ENCODE measurements at regions not wholly inside any gene's neighbourhood (a gene's known extent, or its start where the extent isn't known, plus 50 kb on each side); places are given as distances from the start of the nearest gene placed in this dataset.
"Not testable (repeated sequence)": the region's sequence is repeated elsewhere in the genome, so short reads cannot be mapped to it uniquely, and the experiment has no call there.

DNA sequence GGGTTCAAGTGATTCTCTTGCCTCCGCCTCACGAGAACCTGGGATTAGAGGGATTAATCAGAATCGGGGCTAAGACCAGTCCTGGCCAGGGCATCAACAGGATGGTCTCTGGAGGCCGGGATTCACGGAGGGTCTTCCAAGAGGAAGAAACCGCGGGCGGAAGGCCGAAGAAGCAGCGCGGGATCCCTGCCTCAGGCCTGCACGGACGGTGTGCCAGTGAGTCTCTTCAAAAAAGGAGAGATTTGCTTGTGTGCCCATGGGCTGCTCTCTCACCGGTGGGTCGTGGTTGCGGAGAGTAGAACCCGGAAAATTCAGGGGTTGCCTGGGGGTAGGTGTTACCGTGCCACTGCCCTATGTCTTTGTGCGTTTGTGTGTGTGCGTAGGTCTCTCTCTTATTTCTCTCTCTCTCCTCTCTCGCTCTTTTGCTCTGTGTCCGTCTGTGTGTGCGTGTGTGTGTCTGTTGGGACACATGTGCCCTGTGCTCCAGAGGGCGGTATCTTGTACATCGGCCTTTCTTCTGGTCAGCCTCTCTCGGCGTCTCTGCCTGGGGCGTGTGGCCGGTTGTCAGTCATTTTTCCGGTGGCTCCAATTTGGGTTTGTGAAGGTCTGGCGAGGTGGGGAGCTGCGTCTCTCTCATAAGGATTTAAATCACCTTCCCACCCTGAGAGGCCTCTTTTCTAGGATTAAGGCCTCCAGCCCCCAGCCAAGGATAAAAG is 613.2 kb downstream of the KCNJ18 start:
- no peak for DNase-seq (ENCODE audit: low spot score)

DNA sequence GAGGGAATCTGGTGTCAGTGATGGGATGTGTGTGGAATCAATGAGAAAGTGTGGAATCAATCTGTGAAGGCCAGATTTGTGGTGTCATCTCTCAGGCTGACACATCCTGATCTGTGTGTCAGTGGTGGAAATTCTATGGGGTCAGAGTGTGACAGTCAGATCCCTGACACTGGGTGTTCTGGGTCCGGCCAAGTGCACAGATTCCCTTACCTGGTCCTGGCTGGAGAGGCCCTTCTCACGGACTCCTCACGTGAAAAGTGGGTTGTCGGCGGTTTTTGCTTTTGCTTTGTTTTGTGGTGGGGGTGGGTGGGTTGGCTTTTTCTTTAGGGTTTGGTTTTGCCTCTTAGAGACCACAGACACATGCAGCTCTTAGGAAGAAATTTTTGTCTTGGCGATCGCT is 618.0 kb downstream of the KCNJ18 start:
- DNase-seq (ENCODE audit: low spot score), result not testable (repeated sequence)

DNA sequence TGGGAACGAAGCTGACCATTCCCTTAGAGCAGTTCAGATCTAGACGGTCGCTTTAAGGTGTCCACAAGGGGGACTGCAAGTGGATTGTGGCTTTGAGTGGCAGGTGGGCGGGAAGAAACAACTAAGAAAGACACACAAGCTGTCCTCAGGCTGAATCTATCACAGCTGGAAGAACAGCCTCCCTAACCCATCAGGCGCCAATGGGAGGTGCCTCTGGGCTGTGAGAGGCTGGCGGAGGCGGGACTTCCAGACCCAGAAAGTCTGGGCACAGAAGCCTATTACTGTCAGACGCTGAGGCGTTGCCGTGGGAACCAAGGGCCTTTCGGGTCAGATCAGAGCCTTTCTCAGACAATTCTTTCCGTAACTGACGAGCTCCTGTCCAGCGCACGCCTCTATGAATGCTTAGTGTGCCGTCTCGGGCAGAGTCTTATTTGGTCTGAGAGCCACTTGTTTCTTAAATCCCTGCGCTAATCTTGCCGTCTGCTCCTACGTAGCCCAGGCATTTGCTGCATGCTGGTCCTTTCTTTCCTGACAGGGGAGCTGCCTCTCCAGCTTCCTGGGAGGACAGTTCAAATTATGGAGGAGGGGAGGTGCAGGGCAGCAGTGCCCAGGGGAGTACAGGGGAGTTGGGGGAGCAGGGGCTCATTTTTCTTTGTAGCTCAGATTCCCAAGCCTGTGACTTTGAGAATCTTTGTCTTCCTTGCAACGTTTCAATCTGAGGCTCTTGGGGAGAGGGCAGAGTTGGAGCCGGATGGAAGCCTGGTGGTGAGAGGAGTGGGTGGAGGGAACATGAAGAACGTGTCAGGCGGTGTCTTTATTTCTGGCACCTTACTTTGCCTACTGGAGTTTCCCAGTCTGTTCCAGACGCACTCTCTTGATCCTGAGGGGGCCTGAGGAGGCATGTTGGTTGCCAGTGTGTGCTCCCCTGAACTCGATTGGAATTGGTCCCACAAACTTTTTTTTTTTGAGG is 618.7 kb downstream of the KCNJ18 start:
- no peak for DNase-seq (ENCODE audit: low spot score)

DNA sequence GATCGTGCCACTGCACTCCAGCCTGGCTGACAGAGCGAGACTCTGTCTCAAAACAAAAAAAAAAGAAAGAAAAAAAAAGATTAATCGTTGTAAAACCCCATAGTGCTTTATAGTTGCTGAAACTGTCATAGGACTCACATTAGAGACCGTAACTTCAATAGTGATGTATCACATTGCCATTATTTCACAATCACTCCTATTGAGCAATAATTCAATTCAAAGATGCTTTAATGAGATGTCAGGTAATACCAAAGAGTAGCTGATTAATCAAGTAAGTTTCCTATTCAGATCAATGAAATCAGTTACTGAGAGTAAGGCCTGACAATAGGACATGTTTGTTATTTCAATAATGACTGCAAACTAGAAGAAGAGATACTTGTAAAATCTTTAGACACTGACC is 628.7 kb downstream of the KCNJ18 start:
- DNase-seq (ENCODE audit: low spot score), result not testable (repeated sequence)

DNA sequence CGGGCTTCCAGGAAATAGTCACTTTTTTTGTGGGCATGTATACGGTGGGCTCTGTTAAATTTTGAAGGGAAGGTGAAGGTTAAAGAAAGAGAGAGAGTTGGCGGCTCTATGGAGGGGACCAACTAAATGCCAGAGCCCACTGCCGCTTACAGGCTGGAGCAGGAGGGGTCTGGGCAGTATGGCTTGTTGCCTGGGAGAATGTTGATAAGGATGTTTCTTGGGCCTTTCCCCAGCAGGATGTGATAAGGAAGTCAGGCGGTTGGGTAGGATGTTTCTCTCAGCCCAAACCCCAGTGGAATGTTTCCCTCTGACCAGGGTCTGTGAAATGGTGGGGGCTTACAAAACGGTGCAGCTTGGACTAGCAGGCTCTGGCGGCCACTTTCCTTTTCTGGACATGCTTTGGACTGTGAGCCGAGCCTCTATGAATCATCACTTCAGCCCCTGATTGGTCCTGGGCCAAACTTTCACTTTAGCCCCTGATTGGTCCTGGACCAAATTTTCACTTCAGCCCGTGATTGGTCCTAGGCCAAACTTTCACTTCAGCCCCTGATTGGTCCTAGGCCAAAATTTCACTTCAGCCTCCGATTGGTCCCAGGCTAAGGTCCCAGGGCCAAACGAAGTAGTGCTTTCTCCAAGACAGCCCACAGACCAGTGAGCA is 630.7 kb downstream of the KCNJ18 start:
- not testable (repeated sequence) for DNase-seq (ENCODE audit: low spot score)

DNA sequence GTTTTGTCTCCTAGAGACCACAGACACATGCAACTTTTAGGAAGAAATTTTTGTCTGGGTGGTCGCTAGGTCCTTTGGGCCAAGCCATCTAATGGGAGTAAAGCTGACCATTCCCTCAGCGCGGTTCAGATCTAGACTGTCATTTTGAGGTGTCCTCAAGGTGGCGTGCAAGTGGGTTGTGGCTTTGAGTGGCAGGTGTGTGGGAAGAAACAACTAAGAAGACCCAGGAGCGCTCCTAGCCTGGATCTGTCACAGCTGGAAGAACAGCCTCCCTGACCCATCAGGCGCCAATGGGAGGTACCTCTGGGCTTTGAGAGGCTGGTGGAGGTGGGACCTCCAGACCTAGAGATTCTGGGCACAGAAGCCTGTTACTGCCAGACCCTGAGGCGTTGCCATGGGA is 645.1 kb downstream of the KCNJ18 start:
- DNase-seq (ENCODE audit: low spot score), result no peak

DNA sequence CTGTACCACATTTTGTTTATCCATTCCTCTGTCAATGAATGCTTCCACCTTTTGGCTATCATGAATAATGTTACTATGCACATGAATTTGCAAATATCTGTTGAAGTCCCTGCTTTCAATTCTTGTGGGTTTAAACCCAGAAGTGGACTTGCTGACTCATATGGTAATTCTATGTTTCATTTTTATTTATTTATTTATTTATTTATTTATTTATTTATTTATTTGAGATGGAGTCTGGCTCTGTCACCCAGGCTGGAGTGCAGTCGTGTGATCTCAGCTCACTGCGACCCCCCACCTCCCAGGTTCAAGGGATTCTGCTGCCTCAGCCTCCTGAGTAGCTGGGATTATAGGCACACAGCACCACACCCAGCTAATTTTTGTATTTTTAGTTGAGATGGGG is 664.3 kb downstream of the KCNJ18 start:
- not testable (repeated sequence) for DNase-seq (ENCODE audit: low spot score)

DNA sequence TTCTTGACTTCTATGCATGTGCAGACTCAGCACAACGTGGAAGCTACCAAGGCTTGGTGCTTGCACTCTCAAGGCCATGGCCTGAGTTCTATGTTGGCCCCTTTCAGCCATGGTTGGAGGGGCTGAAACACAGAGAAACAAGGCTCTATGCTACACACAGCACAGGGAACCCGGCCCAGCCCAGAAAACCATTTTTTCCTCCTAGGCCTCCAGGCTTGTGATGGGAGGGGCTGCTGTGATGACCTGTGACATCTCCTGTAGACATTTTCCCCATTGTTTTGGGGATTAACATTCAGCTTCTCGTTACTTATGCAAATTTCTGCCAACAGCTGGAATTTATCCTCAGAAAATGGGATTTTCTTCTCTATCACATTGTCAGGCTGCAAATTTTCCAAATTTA is 678.7 kb downstream of the KCNJ18 start:
- not testable (repeated sequence) for DNase-seq (ENCODE audit: low spot score)

DNA sequence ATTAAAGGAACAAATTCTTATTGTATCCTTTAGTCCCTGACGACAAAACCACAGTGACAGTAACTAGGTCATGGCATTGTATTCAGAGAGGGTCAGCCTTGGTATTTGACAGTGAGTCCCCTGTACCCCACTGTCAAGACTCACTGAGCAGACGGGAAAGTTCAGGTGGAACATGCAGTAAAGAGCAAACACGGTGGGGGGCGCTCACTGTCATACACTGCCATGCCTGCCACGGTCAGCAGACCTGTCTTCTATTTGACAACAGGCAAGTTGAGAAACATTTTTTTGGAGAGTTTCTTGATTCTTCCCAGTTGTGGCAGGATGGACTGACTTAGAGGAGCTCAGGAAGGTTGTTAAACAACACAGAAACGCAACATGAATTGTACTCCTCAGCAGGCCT is 681.6 kb downstream of the KCNJ18 start:
- no peak for DNase-seq (ENCODE audit: low spot score)

DNA sequence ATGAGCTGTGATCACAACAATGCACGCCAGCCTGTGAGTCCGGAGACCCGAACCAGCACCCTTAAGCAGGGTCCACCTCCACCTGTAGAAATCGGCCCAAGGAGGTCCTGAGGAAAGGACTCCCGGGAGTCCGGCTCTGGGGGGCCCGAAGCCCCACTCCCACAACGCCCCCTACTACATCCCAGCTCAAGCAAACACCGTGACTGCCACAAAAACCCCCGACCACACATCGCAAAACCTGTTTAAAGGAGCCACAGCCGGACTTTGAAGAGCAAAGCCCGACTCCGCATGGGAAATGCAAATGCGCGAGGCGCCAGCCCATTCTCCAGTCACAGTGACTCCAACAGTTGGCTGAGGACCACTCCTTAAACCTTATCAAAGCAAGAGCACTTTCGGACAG is 682.4 kb downstream of the KCNJ18 start:
- no peak for DNase-seq (ENCODE audit: low spot score)

DNA sequence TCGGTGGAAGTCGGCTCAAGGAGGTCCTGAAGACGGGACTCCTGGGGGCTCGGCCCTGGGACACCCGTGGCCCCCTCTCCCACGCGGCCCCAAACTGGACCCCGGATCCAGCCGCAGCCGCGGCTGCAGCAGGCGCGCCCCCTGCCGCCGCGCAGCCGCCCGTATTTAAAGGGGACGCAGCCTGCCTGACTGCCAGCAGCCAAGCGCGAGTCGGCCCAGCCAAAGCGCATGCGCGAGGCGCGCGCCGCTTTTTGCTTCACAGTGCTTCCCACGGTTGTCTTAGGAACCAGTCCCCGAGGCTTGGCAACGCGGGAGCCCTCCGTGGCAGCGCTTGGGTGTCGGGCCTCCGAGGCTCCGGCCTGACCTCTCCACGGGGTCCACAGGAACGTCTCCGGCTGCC is 684.4 kb downstream of the KCNJ18 start:
- DNase-seq (ENCODE audit: low spot score), result not testable (repeated sequence)

DNA sequence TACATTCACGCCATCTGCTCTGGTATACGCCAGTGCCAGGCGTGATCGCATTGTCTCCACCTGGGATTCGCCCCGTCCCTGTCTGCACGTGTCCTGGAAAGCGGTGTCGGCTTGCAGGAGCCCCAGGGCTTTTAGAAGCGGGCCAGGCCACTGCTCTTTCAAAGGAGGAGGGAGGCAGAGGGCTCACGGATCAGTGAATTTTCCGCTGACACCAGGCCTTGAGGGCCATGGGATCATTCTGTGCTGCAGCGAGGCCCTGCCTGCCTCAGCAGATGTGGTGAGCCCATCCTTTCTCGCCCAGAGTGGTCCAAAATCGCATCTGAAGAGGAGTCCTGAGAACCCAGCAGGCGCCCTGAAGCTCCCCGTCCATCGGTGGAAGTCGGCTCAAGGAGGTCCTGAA is 686.4 kb downstream of the KCNJ18 start:
- not testable (repeated sequence) for DNase-seq (ENCODE audit: low spot score)

DNA sequence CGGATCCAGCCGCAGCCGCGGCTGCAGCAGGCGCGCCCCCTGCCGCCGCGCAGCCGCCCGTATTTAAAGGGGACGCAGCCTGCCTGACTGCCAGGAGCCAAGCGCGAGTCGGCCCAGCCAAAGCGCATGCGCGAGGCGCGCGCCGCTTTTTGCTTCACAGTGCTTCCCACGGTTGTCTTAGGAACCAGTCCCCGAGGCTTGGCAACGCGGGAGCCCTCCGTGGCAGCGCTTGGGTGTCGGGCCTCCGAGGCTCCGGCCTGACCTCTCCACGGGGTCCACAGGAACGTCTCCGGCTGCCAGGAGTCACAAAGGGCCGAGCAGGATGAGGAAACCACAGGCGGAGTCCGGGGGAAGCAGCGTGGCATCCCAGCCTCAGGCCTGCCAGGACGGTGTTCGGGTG is 689.3 kb downstream of the KCNJ18 start:
- not testable (repeated sequence) for DNase-seq (ENCODE audit: low spot score)

DNA sequence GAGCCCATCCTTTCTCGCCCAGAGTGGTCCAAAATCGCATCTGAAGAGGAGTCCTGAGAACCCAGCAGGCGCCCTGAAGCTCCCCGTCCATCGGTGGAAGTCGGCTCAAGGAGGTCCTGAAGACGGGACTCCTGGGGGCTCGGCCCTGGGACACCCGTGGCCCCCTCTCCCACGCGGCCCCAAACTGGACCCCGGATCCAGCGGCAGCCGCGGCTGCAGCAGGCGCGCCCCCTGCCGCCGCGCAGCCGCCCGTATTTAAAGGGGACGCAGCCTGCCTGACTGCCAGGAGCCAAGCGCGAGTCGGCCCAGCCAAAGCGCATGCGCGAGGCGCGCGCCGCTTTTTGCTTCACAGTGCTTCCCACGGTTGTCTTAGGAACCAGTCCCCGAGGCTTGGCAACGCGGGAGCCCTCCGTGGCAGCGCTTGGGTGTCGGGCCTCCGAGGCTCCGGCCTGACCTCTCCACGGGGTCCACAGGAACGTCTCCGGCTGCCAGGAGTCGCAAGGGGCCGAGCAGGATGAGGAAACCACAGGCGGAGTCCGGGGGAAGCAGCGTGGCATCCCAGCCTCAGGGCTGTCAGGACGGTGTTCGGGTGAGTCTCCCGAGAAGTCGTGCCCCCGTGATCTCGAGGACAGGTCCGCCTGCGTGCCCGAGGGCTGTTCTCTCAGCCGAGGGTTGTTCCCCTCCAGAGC is 691.6 kb downstream of the KCNJ18 start:
- not testable (repeated sequence) for DNase-seq (ENCODE audit: low spot score)

DNA sequence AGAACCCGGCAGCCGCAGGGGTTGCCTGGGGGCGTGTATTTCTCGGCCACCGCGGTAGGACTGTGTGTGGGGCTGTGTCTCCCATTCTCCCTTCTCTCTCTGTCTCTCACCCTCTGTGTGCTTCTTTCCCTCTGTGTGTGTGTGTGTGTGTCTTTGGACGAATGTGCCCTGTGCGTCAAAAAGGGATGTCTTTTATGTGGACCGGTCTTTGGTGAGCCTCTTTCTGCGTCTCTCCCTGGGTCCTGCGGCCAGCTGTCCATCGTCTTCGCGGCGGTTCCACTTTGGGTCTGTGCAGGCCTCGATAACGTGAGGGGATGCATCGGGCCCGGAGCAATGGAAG is 692.1 kb downstream of the KCNJ18 start:
- not testable (repeated sequence) for DNase-seq (ENCODE audit: low spot score)

DNA sequence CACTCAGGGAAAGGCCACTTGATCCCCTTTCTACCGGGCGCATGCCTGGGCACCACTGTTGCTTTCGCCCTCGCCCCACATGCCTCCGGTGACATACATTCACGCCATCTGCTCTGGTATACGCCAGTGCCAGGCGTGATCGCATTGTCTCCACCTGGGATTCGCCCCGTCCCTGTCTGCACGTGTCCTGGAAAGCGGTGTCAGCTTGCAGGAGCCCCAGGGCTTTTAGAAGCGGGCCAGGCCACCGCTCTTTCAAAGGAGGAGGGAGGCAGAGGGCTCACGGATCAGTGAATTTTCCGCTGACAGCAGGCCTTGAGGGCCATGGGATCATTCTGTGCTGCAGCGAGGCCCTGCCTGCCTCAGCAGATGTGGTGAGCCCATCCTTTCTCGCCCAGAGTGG is 706.1 kb downstream of the KCNJ18 start:
- DNase-seq (ENCODE audit: low spot score), result not testable (repeated sequence)

DNA sequence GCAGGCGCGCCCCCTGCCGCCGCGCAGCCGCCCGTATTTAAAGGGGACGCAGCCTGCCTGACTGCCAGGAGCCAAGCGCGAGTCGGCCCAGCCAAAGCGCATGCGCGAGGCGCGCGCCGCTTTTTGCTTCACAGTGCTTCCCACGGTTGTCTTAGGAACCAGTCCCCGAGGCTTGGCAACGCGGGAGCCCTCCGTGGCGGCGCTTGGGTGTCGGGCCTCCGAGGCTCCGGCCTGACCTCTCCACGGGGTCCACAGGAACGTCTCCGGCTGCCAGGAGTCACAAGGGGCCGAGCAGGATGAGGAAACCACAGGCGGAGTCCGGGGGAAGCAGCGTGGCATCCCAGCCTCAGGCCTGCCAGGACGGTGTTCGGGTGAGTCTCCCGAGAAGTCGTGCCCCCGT is 706.7 kb downstream of the KCNJ18 start:
- not testable (repeated sequence) for DNase-seq (ENCODE audit: low spot score)

DNA sequence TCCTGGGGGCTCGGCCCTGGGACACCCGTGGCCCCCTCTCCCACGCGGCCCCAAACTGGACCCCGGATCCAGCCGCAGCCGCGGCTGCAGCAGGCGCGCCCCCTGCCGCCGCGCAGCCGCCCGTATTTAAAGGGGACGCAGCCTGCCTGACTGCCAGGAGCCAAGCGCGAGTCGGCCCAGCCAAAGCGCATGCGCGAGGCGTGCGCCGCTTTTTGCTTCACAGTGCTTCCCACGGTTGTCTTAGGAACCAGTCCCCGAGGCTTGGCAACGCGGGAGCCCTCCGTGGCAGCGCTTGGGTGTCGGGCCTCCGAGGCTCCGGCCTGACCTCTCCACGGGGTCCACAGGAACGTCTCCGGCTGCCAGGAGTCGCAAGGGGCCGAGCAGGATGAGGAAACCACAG is 712.8 kb downstream of the KCNJ18 start:
- not testable (repeated sequence) for DNase-seq (ENCODE audit: low spot score)

DNA sequence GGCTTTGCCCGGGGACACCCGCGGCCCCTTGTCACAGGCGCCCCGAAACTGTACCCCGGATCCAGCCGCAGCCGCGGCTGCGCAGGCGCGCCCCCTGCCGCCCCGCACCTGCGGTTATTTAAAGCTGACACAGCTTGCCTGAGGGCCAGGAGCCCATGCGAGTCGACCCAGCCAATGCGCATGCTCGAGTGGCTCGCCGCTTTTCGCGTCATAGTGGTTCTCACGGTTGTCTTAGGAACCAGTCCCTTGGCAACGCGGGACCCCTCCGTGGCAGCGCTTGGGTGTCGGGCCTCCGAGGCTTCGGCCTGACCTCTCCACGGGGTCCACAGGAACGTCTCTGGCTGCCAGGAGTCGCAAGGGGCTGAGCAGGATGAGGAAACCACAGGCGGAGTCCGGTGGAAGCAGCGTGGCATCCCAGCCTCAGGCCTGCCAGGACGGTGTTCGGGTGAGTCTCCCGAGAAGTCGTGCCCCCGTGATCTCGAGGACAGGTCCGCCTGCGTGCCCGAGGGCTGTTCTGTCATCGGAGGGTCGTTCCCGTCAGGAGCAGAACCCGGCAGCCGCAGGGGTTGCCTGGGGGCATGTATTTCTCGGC is 716.9 kb downstream of the KCNJ18 start:
- no peak for DNase-seq (ENCODE audit: low spot score)

DNA sequence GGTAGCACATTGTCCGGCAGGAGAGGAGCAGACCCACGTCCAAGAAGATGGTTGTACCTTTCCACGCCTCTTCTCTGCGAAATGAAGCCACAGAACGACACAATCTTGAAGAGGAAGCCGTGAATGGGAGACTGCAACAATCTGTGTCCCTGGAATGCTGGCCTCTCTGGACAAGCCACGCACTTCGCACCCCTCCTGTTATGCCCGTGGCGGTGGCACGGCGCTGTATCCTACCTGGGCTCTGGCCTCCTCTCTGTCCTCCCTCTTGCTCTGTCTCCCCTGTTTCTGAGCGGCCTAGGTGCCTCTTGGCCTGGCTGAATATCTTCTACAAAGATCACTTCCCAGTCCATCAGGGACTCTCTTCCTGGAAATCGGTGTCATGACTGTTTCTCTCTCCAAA is 717.8 kb downstream of the KCNJ18 start:
- no peak for DNase-seq (ENCODE audit: low spot score)

DNA sequence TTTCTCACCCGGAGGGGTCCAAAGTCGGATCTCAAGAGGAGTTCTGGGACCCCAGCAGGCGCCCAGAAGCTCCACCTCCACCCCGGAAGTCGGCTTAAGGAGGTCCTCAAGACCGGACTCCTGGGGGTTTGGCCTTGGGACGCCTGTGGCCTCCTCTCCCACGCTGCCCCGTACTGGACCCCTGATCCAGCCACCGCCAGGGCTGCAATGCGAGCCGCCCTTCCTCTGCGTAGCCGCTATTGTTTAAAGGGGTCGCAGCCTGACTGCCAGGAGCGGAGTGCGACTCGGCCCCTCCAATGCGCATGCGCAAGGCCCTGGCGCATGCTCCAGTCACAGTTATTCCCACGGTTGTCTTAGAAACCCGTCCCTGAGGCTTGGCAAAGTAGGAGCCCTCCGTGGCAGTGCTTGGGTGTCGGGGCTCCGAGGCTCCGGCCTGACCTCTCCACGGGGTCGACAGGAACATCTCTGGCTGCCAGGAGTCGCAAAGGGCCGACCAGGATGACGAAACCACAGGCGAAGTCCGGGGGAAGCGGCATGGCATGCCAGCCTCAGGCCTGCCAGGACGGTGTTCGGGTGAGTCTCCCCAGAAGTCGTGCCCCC is 719.0 kb downstream of the KCNJ18 start:
- no peak for DNase-seq (ENCODE audit: low spot score)
